OCI-LY1 (cell line): ENCODE measurements at regions not wholly inside any gene's neighbourhood (a gene's known extent, or its start where the extent isn't known, plus 50 kb on each side); places are given as distances from the start of the nearest gene placed in this dataset.

Experiments used
- H2AFZ ChIP-seq: fragments of 200-600 bp; sonication (generic), shearing (Covaris generic); 2 replicates; pipeline ENCODE4 v1.6.0; 2014; ENCODE audit warnings: antibody characterized with exemption, mild to moderate bottlenecking, low read length
- H3F3A ChIP-seq: fragments of 200-600 bp; sonication (generic), shearing (Covaris generic); 2 replicates; pipeline ENCODE4 v1.6.0; 2014; ENCODE audit warnings: mild to moderate bottlenecking, antibody characterized with exemption, low read length, moderate library complexity; ENCODE audit not compliant: insufficient read depth
- H3K27ac ChIP-seq: fragments of 200-600 bp; sonication (generic); 2 replicates; pipeline ENCODE4 v1.5.1; 2014; ENCODE audit warnings: low read length, mixed run types, mild to moderate bottlenecking, low read depth; ENCODE audit not compliant: poor library complexity, severe bottlenecking
- H3K27me3 ChIP-seq: fragments of 200-600 bp; sonication (generic); 2 replicates; pipeline ENCODE4 v1.6.0; 2014; ENCODE audit warnings: antibody characterized with exemption, mild to moderate bottlenecking, low read length, moderate library complexity; ENCODE audit not compliant: insufficient read depth
- H3K36me3 ChIP-seq: fragments of 200-600 bp; sonication (generic); 2 replicates; pipeline ENCODE4 v1.6.1; 2014; ENCODE audit warnings: mild to moderate bottlenecking, antibody characterized with exemption, low read length, moderate library complexity, mixed read lengths; ENCODE audit not compliant: insufficient read depth
- H3K4me1 ChIP-seq: fragments of 200-600 bp; sonication (generic); 2 replicates; pipeline ENCODE4 v1.5.1; 2014; ENCODE audit warnings: mild to moderate bottlenecking, low read length, moderate library complexity; ENCODE audit not compliant: insufficient read depth, severe bottlenecking
- H3K4me2 ChIP-seq: fragments of 200-600 bp; sonication (generic), shearing (Covaris generic); 2 replicates; pipeline ENCODE4 v1.6.1; 2014; ENCODE audit warnings: low read length
- H3K4me3 ChIP-seq: fragments of 200-600 bp; sonication (generic); 2 replicates; pipeline ENCODE4 v1.5.1; 2014; ENCODE audit warnings: low read length, low read depth, mild to moderate bottlenecking, mixed read lengths; ENCODE audit not compliant: poor library complexity, severe bottlenecking
- H3K79me2 ChIP-seq: fragments of 200-600 bp; shearing (Covaris generic); 2 replicates; pipeline ENCODE4 v1.6.1; 2016; ENCODE audit warnings: mixed run types, low read length, mixed read lengths; ENCODE audit not compliant: insufficient read depth
- H3K9ac ChIP-seq: fragments of 200-600 bp; sonication (generic), shearing (Covaris generic); 2 replicates; pipeline ENCODE4 v1.6.1; 2014; ENCODE audit warnings: mild to moderate bottlenecking, low read length, mixed read lengths
- H3K9me2 ChIP-seq: fragments of 200-600 bp; sonication (generic), shearing (Covaris generic); 2 replicates; pipeline ENCODE4 v1.6.1; 2014; ENCODE audit warnings: low read depth, mild to moderate bottlenecking, low read length, mixed read lengths
- H3K9me3 ChIP-seq: fragments of 200-600 bp; shearing (Covaris generic); 2 replicates; pipeline ENCODE4 v1.6.1; 2014; ENCODE audit warnings: low read length, mixed read lengths
- H4K20me1 ChIP-seq: fragments of 200-600 bp; sonication (generic), shearing (Covaris generic); 2 replicates; pipeline ENCODE4 v1.6.0; 2016; ENCODE audit warnings: mild to moderate bottlenecking, low read length; ENCODE audit not compliant: insufficient read depth
- EZH2 ChIP-seq: fragments of 200-600 bp; sonication (generic), shearing (Covaris generic); IDR thresholded peaks from 2 replicates; pipeline ENCODE4 v1.8.0; 2017; ENCODE audit warnings: borderline replicate concordance, mixed run types, mild to moderate bottlenecking, antibody characterized with exemption, low read length, moderate library complexity, mixed read lengths
- TF ChIP-seq, protein P1 (sequence below): fragments of 200-600 bp; sonication (generic), shearing (Covaris generic); IDR thresholded peaks from 2 replicates; pipeline ENCODE4 v1.5.1; 2017; ENCODE audit warnings: mild to moderate bottlenecking, antibody characterized with exemption, low read length, moderate library complexity, mixed read lengths

DNA sequence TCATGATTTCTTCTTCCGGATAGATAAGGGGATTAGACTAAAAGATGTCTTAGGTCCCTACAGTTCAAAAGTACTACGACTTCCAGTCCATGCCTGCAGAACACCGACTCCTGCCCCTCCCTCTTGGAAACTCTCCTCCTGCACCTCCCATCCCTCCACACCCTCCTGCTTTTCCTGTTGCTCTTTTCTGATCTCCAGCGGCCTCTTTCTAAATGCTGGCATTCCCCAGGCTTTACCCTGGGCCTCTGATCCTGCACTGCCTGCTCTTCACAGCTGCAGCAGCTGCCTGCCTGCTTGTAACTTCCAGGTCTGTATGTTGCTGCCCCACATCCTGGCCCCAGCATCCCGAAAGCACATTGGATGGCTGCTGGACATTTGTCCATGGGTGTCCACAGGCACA lies 154.2 kb downstream of the KCNJ12 start:
- Histone ChIP-seq H3K9ac (no peak overlapping the region), H3K27me3 (no peaks in the 10 kb centered on the region), H3F3A (no peaks in the 10 kb centered on the region), H2AFZ (no peak overlapping the region), H3K27ac (no peak overlapping the region), H3K36me3 (no peaks in the 10 kb centered on the region; the same call in 1 of the 2 replicates), H4K20me1 (no peaks in the 10 kb centered on the region), H3K9me2 (no peaks in the 10 kb centered on the region), H3K4me1 (no peaks in the 10 kb centered on the region), H3K9me3 (no peaks in the 10 kb centered on the region), H3K4me2 (no peak overlapping the region), H3K79me2 (no peaks in the 10 kb centered on the region), H3K4me3 (no peak overlapping the region)
- TF ChIP-seq, protein P1, sequence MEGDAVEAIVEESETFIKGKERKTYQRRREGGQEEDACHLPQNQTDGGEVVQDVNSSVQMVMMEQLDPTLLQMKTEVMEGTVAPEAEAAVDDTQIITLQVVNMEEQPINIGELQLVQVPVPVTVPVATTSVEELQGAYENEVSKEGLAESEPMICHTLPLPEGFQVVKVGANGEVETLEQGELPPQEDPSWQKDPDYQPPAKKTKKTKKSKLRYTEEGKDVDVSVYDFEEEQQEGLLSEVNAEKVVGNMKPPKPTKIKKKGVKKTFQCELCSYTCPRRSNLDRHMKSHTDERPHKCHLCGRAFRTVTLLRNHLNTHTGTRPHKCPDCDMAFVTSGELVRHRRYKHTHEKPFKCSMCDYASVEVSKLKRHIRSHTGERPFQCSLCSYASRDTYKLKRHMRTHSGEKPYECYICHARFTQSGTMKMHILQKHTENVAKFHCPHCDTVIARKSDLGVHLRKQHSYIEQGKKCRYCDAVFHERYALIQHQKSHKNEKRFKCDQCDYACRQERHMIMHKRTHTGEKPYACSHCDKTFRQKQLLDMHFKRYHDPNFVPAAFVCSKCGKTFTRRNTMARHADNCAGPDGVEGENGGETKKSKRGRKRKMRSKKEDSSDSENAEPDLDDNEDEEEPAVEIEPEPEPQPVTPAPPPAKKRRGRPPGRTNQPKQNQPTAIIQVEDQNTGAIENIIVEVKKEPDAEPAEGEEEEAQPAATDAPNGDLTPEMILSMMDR = no peak
- no peak for TF ChIP-seq EZH2

DNA sequence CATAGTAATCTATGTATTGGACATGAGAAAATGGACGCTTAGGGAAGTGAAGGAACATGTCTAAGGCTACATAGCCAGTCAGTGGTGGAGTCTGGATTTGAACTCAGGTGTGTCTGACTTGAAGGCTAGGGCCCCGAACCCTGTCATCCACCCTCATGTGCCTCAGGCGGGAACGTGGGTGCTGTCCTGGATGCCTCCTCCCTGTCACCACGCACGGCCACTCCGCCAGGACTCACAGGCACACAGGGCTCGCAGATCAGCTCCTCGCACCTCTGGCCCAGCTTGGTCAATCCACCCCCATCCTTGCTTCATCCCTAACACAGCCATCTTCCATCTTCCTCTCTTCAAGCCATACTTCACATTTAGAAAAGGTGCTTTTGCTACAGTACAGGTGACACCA lies 154.7 kb downstream of the KCNJ12 start:
- Histone ChIP-seq H3K9me3 (no peaks in the 10 kb centered on the region), H3K9ac (no peak overlapping the region)

DNA sequence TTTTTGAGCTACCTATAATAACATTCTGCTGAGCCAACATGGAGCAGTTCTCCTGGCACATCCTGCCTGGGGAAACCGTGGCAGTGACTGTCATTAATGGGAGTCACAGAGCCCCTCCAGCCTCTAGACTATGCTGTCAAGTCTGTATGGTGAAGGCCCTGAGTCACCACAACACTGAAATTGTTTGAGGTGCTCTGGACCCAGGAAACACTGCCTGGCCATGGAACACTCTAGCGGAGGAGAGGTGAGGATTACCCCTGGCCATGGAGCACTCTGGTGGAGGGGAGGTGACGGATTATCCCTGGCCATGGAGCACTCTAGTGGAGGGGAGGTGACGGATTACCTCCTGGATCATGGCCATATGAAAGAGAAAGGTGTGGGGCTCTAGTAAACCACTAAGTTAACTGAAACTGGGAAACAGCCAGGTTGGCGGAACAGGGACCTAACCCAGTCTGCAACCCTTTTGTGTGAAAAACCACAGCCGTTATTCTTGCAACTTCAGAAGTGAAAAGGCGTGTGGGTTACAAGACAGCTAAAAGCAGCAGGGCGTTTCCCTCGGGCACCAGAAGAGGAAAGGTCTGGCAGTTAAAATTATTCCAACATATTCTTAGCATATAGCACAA lies 156.7 kb downstream of the KCNJ12 start:
- Histone ChIP-seq H3K9me2 (no peaks in the 10 kb centered on the region), H3K27ac (no peak overlapping the region), H4K20me1 (no peaks in the 10 kb centered on the region), H3K36me3 (no peaks in the 10 kb centered on the region; the same call in 1 of the 2 replicates), H3K79me2 (no peaks in the 10 kb centered on the region), H3K27me3 (no peaks in the 10 kb centered on the region), H3F3A (no peaks in the 10 kb centered on the region), H3K9me3 (no peaks in the 10 kb centered on the region), H2AFZ (no peak overlapping the region), H3K9ac (no peak overlapping the region), H3K4me3 (no peak overlapping the region), H3K4me1 (no peaks in the 10 kb centered on the region), H3K4me2 (no peak overlapping the region)
- TF ChIP-seq, protein P1 = no peak
- no peak for TF ChIP-seq EZH2

More for the DNA sequence above, 154.7 kb downstream of the KCNJ12 start:
- Histone ChIP-seq H3F3A (no peaks in the 10 kb centered on the region), H3K27ac (no peak overlapping the region), H4K20me1 (no peaks in the 10 kb centered on the region), H3K79me2 (no peaks in the 10 kb centered on the region), H3K4me3 (no peak overlapping the region), H3K27me3 (no peaks in the 10 kb centered on the region), H3K4me2 (no peak overlapping the region), H3K4me1 (no peaks in the 10 kb centered on the region), H3K9me2 (no peaks in the 10 kb centered on the region), H2AFZ (no peak overlapping the region), H3K36me3 (no peaks in the 10 kb centered on the region; the same call in 1 of the 2 replicates)
- TF ChIP-seq, protein P1 = no peak
- TF ChIP-seq EZH2 = no peak
